Panc1 (cell line): ENCODE measurements at regions not wholly inside any gene's neighbourhood (a gene's known extent, or its start where the extent isn't known, plus 50 kb on each side); places are given as distances from the start of the nearest gene placed in this dataset.

Experiments used
- ATAC-seq: fragments of 200-7000 bp; cut with Tn5 transposase; 2 replicates; pipeline ENCODE4 v1.9.1; 2020; ENCODE audit warnings: mild to moderate bottlenecking, moderate library complexity
- BruUV-seq: library from RNA; stranded (reverse); fragments of 400-500 nt; replicated peaks from 2 replicates; lab custom pipeline; 2021; lab: Mats Ljungman, UMichigan
- CTCF ChIA-PET: fragments of 300-600 bp; sonication (Branson Sonifier 250); formaldehyde crosslinking; loops from one replicate; lab custom pipeline; 2022; ENCODE audit warnings: antibody characterized with exemption; lab: Charles Lee
- POLR2A ChIA-PET: fragments of 300-600 bp; sonication (Branson Sonifier 250); formaldehyde crosslinking; loops from one replicate; lab custom pipeline; 2022; ENCODE audit warnings: antibody characterized with exemption; lab: Charles Lee
- DNase-seq: peaks from one replicate; pipeline ENCODE4 v3.0.0-alpha.2; 2010; ENCODE audit warnings: low read depth, low spot score
- H3K27ac ChIP-seq: 2 replicates; pipeline ENCODE4 v1.5.1; 2011; ENCODE audit warnings: mild to moderate bottlenecking, low read length, inconsistent platforms
- H3K27me3 ChIP-seq: fragments of 200-500 bp; sonication (Bioruptor generic); 2 replicates; pipeline ENCODE4 v1.6.0; 2014; ENCODE audit warnings: low read length, inconsistent platforms; ENCODE audit not compliant: control insufficient read depth, insufficient read depth
- H3K36me3 ChIP-seq: fragments of 200-500 bp; sonication (Bioruptor generic); 2 replicates; pipeline ENCODE4 v1.5.1; 2014; ENCODE audit warnings: inconsistent platforms, mild to moderate bottlenecking, low read length, moderate library complexity; ENCODE audit not compliant: control insufficient read depth, insufficient read depth
- H3K4me1 ChIP-seq: 2 replicates; pipeline ENCODE4 v1.5.1; 2011; ENCODE audit warnings: inconsistent platforms, mild to moderate bottlenecking, low read length, moderate library complexity; ENCODE audit not compliant: control insufficient read depth, insufficient read depth
- H3K4me3 ChIP-seq, 2 experiments: 2 replicates each; pipeline ENCODE4 v1.5.1; 2011 to 2012; ENCODE audit warnings: low read depth in 2 of 2, low read length in 2 of 2, mild to moderate bottlenecking in 2 of 2, inconsistent platforms in 1 of 2, moderate library complexity in 1 of 2
- H3K9me3 ChIP-seq: fragments of 200-500 bp; sonication (Bioruptor generic); 2 replicates; pipeline ENCODE4 v1.5.1; 2014; ENCODE audit warnings: low read depth, mild to moderate bottlenecking, inconsistent platforms, low read length, moderate library complexity; ENCODE audit not compliant: control insufficient read depth, insufficient read depth
- POLR2AphosphoS5 ChIP-seq: IDR thresholded peaks from 2 replicates; pipeline ENCODE4 v1.6.1; 2012; ENCODE audit warnings: mild to moderate bottlenecking, low read depth, low read length, moderate library complexity
- SIN3A ChIP-seq: IDR thresholded peaks from 2 replicates; pipeline ENCODE4 v1.6.1; 2012; ENCODE audit warnings: low read depth, mild to moderate bottlenecking, low read length, moderate library complexity, borderline replicate concordance; ENCODE audit not compliant: insufficient read depth
- TCF7L2 ChIP-seq: IDR thresholded peaks from 2 replicates; pipeline ENCODE4 v1.6.1; 2011; ENCODE audit warnings: mild to moderate bottlenecking, low read depth, low read length, inconsistent platforms
- in situ Hi-C: cut with HindIII; loops from 2 replicates; pipeline ENCODE4 v1.10.0; 2016; ENCODE audit warnings: low sequenced_read_pairs, low pct_unique_long_range_greater_than_20kb
- intact Hi-C: fragments of 100-400 bp; cut with micrococcal nuclease; formaldehyde crosslinking; loops from one replicate; pipeline ENCODE4 v1.10.0; 2022; ENCODE audit not compliant: unreplicated experiment
- TF ChIP-seq, protein P1 (sequence below): fragments of 450-650 bp; IDR thresholded peaks from 2 replicates; pipeline ENCODE4 v1.5.1; 2017; ENCODE audit warnings: mild to moderate bottlenecking
- TF ChIP-seq, protein P2 (sequence below), 2 experiments: IDR thresholded peaks; 2 replicates each; pipeline ENCODE4 v1.6.1; 2011 to 2012; ENCODE audit warnings: low read depth in 2 of 2, control low read depth in 1 of 2, low read length in 1 of 2, mild to moderate bottlenecking in 1 of 2, moderate library complexity in 1 of 2; ENCODE audit not compliant: insufficient read depth in 1 of 2

DNA sequence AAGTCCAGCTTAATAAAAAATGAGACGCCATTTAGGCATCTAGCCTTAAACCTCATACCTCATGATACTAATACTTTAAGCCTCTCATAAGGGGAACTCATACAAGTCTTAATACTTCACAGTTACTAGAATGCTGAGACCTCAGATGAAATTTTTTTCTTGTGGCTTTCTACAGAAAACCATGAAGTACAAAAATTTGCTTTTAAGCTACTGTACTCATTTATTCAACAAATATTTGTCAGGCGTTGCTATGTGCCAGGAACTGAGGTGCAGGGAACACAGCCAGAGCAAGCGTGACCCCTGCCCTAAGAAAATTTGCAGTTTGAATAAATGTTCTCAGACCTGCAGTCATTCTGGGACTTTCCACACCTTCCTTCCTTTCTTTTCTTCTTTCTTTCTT, 150.6 kb downstream of the MRPL39 start:
- CTCF ChIA-PET, result no interaction called here
- Histone ChIP-seq H3K4me3 (no peak overlapping the region), H3K4me1 (no peaks in the 10 kb centered on the region), H3K9me3 (no peaks in the 10 kb centered on the region), H3K27me3 (no peaks in the 10 kb centered on the region), H3K36me3 (no peaks in the 10 kb centered on the region; the same call in 1 of the 2 replicates), H3K27ac (no peak overlapping the region)
- no peak for ATAC-seq
- no peak for DNase-seq
- TF ChIP-seq, protein P1, sequence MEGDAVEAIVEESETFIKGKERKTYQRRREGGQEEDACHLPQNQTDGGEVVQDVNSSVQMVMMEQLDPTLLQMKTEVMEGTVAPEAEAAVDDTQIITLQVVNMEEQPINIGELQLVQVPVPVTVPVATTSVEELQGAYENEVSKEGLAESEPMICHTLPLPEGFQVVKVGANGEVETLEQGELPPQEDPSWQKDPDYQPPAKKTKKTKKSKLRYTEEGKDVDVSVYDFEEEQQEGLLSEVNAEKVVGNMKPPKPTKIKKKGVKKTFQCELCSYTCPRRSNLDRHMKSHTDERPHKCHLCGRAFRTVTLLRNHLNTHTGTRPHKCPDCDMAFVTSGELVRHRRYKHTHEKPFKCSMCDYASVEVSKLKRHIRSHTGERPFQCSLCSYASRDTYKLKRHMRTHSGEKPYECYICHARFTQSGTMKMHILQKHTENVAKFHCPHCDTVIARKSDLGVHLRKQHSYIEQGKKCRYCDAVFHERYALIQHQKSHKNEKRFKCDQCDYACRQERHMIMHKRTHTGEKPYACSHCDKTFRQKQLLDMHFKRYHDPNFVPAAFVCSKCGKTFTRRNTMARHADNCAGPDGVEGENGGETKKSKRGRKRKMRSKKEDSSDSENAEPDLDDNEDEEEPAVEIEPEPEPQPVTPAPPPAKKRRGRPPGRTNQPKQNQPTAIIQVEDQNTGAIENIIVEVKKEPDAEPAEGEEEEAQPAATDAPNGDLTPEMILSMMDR, result no peak
- no peak for TF ChIP-seq TCF7L2
- TF ChIP-seq, protein P2, sequence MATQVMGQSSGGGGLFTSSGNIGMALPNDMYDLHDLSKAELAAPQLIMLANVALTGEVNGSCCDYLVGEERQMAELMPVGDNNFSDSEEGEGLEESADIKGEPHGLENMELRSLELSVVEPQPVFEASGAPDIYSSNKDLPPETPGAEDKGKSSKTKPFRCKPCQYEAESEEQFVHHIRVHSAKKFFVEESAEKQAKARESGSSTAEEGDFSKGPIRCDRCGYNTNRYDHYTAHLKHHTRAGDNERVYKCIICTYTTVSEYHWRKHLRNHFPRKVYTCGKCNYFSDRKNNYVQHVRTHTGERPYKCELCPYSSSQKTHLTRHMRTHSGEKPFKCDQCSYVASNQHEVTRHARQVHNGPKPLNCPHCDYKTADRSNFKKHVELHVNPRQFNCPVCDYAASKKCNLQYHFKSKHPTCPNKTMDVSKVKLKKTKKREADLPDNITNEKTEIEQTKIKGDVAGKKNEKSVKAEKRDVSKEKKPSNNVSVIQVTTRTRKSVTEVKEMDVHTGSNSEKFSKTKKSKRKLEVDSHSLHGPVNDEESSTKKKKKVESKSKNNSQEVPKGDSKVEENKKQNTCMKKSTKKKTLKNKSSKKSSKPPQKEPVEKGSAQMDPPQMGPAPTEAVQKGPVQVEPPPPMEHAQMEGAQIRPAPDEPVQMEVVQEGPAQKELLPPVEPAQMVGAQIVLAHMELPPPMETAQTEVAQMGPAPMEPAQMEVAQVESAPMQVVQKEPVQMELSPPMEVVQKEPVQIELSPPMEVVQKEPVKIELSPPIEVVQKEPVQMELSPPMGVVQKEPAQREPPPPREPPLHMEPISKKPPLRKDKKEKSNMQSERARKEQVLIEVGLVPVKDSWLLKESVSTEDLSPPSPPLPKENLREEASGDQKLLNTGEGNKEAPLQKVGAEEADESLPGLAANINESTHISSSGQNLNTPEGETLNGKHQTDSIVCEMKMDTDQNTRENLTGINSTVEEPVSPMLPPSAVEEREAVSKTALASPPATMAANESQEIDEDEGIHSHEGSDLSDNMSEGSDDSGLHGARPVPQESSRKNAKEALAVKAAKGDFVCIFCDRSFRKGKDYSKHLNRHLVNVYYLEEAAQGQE (IDR thresholded peaks at IDR 0.05; ENCODE audit: insufficient read depth in 1 of 2, low read depth in 2 of 2, low read length in 1 of 2), result no peak
- TF ChIP-seq SIN3A, result no peak
- no peak for TF ChIP-seq POLR2AphosphoS5
- intact Hi-C loops (no loop called here), in situ Hi-C loops (no loop called here)
- POLR2A ChIA-PET, result no interaction called here
- BruUV-seq, result no TSS peak

DNA sequence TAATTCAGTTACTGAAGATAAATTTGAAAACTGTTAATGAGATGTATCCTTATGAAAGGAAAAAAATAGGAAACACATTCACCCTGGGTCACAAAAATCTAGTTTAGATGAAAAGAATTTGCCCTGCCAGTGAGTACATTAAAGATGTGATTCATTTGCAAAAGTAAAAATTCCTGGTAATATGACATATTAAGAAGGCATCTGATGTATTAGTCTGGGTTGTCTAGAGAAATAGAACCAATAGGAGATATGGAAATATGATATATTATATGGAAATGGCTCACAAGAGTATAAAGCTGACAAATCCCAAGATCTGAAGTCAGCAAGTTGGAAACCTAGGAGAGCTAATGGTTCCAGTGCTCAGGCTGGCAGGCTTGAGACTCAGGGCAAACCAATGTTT, 153.8 kb downstream of the MRPL39 start:
- ATAC-seq (no peak), DNase-seq (no peak)
- no TSS peak for BruUV-seq
- H3K27ac ChIP-seq, result no peak overlapping the region
- H3K4me3 ChIP-seq, result no peak overlapping the region
- no peaks in the 10 kb centered on the region for H3K4me1 ChIP-seq
- CTCF ChIA-PET, result no interaction called here
- no peaks in the 10 kb centered on the region for H3K9me3 ChIP-seq
- H3K36me3 ChIP-seq, result no peaks in the 10 kb centered on the region; the same call in 1 of the 2 replicates
- no peak for TF ChIP-seq TCF7L2
- TF ChIP-seq, protein P1, result no peak
- TF ChIP-seq, protein P2 (IDR thresholded peaks at IDR 0.05; ENCODE audit: insufficient read depth in 1 of 2, low read depth in 2 of 2, low read length in 1 of 2), result no peak
- no peak for TF ChIP-seq SIN3A
- no peak for TF ChIP-seq POLR2AphosphoS5
- H3K27me3 ChIP-seq, result no peaks in the 10 kb centered on the region
- intact Hi-C loops (no loop called here), in situ Hi-C loops (no loop called here)
- POLR2A ChIA-PET, result no interaction called here
